Hindlimb muscle (tissue), 1 donor: ENCODE measurements at regions not wholly inside any gene's neighbourhood (a gene's known extent, or its start where the extent isn't known, plus 50 kb on each side); places are given as distances from the start of the nearest gene placed in this dataset.
A peak's percentile ranks its signal among the peaks of the same experiment; 100 is the strongest.
"Not testable (repeated sequence)": the region's sequence is repeated elsewhere in the genome, so short reads cannot be mapped to it uniquely, and the experiment has no call there.

Source experiments
- DNase-seq: peaks from one replicate; pipeline ENCODE4 v3.0.0-alpha.2; 2013

DNA sequence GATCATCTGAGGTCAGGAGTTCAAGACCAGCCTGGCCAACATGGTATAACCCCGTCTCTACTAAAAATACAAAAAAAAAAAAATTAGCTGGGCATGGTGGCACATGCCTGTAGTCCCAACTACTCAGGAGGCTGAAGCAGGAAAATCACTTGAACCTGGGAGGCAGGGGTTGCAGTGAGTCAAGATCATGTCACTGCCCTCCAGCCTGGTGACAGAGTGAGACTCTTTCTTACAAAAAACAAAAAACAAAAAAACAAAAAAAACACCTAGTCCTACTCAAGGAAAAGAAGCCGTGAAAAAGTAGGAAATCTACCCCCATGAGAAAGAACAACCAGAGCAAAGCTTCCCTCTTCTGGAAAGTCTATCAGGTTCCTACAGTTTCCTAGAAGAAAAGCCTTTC, 244.4 kb downstream of the PHLDA1 start:
- not testable (repeated sequence) for DNase-seq

DNA sequence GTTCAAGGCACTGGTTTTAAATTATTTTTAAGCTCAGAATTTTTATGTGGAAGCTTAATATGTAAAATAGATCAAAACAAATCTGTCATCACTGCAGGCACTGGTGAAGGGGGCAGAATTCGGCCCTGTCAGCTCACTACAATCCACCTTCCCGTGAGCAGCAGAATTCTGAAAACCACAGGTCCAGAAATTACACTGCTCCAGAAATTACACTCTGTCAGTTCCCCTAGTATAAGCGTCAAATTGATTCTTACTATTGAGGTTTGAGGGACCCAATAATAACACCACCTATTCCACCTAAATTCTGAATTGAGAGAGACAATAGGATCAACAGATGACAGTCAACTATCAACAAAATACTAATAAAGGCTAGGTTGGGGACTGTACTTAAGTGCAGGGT, 245.5 kb downstream of the PHLDA1 start:
- DNase-seq = no peak

DNA sequence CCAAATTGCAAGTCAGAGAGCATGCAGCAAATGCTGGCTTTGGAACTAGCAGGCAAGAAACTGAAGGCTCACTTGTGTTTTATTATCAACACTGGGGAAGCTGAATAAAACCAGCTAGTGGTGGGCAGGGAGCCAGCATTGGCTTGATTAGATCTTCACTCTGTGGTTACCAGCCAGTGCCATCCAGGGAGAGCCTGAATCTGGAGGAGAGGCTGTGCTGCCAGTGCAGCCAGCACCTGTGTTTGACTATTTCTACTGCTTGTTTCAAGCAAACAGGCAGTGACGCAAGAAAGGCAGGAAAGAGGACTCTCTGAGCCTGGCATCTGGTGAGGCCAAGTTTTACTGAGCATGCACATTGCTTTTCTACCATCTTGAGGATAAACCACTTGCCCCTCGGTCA, 247.0 kb downstream of the PHLDA1 start:
- no peak for DNase-seq

DNA sequence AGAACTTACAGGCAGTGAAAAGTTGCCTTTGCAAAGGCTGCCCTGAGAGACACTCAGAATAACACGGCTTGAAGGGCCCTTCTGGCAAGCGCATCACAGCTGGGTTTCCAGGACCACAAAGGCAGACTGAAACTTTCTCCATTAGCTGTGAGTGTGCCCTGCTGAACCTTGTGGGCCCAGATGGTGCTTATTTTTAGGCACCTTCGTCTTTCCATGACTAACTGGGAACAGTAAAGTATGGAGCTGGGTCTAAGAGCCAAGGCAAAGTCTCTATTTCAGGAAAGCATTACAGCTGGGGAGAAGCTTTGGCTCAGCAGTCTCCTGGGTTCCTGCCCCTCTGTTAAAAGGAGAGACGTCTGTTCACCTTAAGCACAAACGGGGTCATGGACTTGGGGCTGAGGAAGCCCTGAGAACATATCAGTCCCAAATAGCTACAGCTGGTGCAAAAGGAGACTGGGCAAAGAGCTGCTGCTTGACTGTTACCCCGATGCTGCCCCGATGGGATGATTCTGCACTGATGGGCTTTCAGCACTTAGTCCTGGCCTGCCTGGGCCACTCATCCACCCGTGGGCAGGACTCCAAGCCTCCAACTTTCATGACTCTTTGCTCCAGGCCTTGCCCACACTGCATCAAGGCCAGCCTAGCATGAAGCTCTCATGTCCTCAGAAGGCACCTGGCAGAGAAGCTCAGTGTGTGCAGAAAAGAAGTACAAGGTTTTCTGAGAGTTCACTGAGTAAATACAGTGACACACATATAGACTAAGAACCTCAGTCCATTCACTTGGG, 248.3 kb downstream of the PHLDA1 start:
- no peak for DNase-seq

DNA sequence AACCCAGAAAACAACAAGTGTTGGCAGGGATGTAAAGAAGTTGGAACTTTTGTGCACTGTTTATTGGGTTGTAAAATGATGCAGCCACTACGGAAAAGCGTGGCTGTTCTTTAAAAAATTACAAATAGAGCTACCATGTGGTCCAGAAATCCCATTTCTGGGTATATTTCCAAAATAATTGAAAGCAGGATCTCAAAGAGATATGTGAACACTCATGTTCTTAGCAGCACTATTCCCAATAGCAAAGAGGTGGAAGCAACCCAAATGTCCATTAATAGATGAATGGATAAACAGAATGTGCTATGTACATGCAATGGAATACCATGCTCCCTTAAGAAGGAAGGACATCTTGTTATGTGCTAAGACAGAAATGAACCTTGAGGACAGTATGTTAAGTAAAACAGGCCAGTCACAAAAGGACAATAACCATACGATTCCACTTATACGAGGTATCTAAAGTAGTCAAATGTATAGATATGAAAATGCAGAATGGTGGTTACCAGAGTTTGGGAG, 249.5 kb downstream of the PHLDA1 start:
- DNase-seq = peak; percentile 17

- DNase-seq = no peak
Observed at GRCh38 chr12:75781532-75782046, 250.0 kb downstream of the PHLDA1 start.

DNA sequence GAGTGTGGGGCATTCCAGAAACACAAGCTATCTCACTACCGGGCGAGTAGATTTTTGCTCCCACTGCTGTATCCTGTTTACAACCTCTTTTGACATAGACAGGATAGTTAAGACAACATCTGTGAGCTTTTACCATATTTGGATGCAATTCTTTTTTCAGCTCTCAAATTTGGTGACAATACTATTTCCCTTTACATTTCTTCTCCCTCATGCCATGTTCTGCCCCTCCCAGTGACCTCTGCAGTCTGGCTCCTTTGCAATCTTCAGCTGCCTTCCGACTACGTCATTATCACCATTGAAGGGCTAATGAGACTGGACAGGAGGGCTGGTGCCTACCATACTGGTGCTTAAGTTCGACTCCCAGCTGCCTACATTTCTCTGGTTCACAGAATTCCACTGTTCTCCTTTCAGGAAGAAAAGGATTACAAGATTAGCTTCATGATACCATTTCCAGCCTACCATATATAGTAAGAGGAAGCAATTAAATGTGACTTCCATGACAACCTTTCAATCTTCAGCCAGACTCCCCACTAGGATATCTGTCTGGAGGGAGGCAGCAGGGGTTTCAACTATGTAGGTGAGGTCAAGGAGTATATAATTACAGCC, 251.6 kb downstream of the PHLDA1 start:
- no peak for DNase-seq

GRCh38 chr12:75774261-75775052, 257.1 kb downstream of the PHLDA1 start:
- DNase-seq = no peak

DNA sequence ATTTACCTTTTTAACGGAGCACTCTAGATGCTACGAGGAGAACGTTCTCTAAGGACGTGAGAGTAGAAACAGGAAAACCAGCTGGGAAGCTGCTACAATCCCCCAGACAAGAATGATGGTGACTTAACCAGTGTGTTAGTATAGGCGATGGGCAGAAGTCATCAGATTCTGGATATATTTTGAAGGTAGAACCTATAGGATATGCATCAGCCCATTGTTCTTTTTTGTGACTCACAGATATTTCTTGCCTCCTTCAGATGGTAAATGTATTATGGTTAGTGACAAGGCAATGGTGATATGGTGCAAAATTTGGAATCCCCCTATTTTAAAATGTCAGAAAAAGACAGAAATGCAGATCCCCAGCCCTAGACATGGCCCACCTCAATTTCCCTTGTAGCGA, 258.2 kb downstream of the PHLDA1 start:
- no peak for DNase-seq

DNA sequence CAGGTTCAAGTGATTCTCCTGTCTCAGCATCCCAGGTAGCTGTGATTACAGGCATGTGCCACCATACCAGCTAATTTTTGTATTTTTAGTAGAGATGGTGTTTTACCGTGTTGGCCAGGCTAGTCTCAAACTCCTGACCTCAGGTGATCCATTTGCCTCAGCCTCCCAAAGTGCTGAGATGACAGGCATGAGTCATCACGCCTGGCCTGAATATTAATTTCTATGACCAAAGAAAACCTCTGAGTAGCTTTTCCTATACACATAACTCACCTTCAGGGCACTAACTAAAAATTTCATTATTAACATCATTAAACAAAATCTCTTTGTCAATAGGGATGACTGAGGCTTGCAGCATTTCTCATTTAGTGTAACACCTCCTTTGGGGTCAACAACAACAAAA, 259.6 kb upstream of the KRR1 start:
- DNase-seq = no peak

GRCh38 chr12:75767957-75768356, 256.5 kb upstream of the KRR1 start:
- DNase-seq = no peak

DNA sequence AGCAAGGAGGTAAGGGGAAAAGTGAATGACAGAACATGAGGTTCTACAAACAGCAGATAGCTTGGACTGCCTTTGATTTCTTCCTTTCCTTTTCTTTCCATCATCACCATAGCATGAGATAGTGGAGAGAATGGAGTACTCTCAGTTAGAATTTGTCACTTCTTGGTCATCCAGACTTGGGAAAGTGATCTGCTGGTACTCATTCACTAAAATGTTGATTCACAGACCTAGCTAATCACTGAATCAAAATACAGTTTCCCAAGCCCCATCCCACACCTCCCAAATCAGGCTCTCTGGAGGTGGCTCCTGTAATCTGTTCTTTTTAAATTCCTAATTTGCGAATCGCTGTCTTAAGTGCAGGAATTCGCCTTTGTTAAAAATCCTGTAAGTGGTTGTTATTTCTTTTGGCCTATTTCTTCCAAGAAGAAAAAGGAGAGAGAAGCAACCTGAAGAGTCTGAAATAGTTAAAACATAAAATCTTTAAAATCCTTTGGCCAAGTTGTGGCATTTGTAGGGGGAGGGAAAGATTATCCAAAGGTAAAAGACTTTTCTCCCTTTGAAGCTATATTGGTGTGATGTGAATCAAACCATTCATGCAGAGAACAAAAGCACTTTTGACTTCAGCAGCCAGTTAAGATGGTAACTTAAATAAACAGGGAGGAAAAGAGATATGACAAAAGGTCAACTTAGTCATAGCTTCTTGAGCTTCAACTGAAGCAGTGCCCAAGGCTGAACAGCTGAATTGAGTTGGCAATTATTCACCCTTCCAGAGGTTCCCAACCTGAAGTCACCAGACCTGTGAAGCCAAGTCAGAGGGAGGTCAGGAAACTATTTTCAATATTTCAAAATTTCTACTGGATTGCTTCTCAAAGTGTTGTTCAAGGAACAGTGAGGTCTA, 255.1 kb upstream of the KRR1 start:
- DNase-seq = no peak

DNA sequence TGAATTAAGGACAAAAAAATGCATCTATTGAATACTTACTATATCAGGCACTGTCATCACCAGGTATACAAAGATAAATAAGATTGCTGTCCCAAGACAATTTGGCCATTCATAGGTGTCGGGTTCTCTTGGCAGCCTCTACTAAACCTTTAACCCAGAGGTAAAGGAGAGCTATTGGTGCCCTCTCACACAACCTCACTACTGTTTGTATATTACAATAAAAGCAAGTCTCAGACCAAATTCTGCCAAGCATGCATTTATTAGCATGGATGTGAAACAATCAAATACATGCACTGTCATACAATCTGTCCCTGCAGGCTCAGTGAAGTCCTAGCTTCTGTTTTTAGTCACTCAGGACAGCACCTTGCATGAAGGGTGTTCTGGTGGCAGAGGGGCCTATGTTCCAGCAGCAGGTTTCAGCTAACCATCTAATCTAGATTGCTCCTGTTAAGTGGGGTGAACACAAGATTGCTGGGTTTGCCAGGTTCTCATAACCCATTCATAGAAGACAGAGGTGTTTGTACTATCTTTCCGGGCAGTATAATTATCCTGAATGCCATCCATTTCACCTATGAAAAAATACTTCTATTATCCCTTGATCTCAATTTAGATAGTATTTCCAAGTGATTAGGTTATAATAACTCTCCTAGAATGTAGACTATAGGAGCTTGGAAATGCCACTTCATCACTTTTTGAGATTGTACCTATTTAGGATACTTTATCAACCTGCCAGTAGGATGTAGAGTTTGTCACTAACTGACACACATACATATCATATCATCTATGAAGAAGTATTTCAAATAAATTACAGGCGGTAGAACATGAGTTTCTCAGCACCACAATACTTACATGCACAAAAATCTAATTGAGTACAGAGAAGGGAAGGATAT, 254.0 kb upstream of the KRR1 start:
- no peak for DNase-seq

- no peak for DNase-seq
Observed at GRCh38 chr12:75764091-75764841, 252.9 kb upstream of the KRR1 start.

DNA sequence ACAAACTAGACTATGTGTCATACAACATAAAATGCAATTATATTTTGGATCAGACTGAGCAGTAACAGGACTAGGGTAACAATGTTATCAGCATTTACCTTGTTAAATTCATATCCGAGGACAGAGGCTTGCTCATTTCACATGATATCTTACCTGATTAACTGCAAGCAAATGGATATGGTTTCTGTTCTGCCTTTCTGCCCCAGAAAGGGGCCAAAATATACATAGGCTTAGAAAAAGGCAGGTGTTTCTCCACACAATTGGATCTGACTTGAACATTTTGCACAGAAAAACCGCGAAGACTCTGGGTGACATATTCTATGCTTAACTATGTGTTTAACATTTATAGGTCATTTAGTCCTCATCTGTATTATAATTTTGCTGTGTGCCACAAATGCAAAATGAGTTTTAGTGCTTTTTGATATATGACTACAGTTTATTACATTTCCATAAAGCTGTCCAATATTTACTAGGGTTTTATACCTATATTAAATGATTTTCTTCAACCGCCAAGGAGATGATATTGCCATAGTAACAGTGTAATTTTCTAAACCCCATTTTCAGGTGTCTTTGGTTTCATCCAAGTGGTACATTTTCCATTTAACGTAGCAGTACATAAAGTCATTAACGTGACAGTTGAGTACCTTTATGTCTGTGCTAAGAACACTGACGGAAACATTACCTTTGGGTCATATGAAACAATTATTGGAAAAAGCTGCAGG, 249.3 kb upstream of the KRR1 start:
- DNase-seq = no peak

- DNase-seq = no peak
Observed at GRCh38 chr12:75759842-75760572, 248.6 kb upstream of the KRR1 start.

GRCh38 chr12:75759196-75759595, 247.8 kb upstream of the KRR1 start:
- DNase-seq = no peak

- DNase-seq = no peak
Observed at GRCh38 chr12:75756771-75757170, 245.4 kb upstream of the KRR1 start.

- DNase-seq = no peak
Observed at GRCh38 chr12:75756111-75756510, 244.7 kb upstream of the KRR1 start.
